ENCODE measurements at regions not wholly inside any gene's neighbourhood (a gene's known extent, or its start where the extent isn't known, plus 50 kb on each side); places are given as distances from the start of the nearest gene placed in this dataset.

DNA sequence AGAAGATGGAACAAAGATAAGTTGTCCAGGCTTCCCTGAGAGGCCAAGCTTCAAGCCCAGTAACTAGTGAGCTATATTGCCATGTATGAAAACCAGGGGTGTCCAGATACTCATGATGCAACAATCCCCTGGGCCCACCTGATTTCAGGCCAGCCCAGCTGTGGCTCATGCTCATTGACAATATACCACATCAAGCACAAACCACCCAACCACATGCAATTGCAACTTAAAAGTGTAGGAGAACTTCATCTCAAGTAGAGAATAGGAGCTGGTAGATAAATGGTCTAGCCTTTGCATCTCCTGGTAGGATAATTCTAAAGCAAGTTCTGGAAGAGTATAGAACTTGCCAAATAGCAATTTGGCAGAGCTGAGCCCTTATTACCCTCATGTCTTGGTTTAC lies 561.3 kb downstream of the IGSF11 start:
- intact Hi-C loops (cut with micrococcal nuclease), result no loop called here
- no peak for DNase-seq
- Histone ChIP-seq H3K4me1 (no peaks in the 10 kb centered on the region), H3K36me3 (no peaks in the 10 kb centered on the region), H3K27ac (replicated peaks) (no peak overlapping the region), H3K27me3 (ENCODE audit: low read depth) (no peaks in the 10 kb centered on the region), H3K9me3 (replicated peaks) (no peaks in the 10 kb centered on the region), H3K4me3 (no peak overlapping the region)
- TF ChIP-seq, protein P1, sequence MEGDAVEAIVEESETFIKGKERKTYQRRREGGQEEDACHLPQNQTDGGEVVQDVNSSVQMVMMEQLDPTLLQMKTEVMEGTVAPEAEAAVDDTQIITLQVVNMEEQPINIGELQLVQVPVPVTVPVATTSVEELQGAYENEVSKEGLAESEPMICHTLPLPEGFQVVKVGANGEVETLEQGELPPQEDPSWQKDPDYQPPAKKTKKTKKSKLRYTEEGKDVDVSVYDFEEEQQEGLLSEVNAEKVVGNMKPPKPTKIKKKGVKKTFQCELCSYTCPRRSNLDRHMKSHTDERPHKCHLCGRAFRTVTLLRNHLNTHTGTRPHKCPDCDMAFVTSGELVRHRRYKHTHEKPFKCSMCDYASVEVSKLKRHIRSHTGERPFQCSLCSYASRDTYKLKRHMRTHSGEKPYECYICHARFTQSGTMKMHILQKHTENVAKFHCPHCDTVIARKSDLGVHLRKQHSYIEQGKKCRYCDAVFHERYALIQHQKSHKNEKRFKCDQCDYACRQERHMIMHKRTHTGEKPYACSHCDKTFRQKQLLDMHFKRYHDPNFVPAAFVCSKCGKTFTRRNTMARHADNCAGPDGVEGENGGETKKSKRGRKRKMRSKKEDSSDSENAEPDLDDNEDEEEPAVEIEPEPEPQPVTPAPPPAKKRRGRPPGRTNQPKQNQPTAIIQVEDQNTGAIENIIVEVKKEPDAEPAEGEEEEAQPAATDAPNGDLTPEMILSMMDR (IDR thresholded peaks at IDR 0.05; ENCODE audit: borderline replicate concordance), result no peak

GRCh38 chr3:118476885-118477618 lies 557.6 kb downstream of the IGSF11 start:
- Histone ChIP-seq H3K27ac (replicated peaks) (no peak overlapping the region), H3K4me3 (no peak overlapping the region), H3K36me3 (no peaks in the 10 kb centered on the region), H3K4me1 (no peaks in the 10 kb centered on the region), H3K27me3 (ENCODE audit: low read depth) (no peaks in the 10 kb centered on the region), H3K9me3 (replicated peaks) (no peaks in the 10 kb centered on the region)
- no peak for DNase-seq
- TF ChIP-seq, protein P1 (IDR thresholded peaks at IDR 0.05; ENCODE audit: borderline replicate concordance), result no peak
- intact Hi-C loops (cut with micrococcal nuclease), result no loop called here

DNA sequence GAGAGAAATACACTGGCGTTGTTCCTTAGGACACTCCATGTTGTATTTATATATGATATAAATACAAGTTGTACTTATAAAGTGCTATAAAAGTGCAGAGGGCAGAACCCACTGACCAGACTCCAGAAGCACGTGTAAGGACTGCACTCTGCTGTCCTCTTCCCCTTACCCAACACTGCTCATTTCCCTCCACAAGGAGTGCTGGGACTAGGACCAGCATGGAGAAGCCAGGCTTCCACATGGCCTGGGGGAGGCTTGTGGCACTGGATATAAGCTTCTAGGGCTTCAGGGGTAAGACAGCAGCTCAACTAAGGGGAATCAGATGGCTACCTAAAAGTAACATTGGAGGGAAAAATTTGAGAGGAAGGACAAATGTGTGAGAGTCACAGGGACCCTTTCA lies 556.9 kb downstream of the IGSF11 start:
- Histone ChIP-seq H3K27me3 (ENCODE audit: low read depth) (no peaks in the 10 kb centered on the region), H3K4me1 (no peaks in the 10 kb centered on the region), H3K36me3 (no peaks in the 10 kb centered on the region), H3K9me3 (replicated peaks) (no peaks in the 10 kb centered on the region), H3K27ac (replicated peaks) (no peak overlapping the region), H3K4me3 (no peak overlapping the region)
- intact Hi-C loops (cut with micrococcal nuclease), result no loop called here
- no peak for DNase-seq
- TF ChIP-seq, protein P1 (IDR thresholded peaks at IDR 0.05; ENCODE audit: borderline replicate concordance), result no peak

DNA sequence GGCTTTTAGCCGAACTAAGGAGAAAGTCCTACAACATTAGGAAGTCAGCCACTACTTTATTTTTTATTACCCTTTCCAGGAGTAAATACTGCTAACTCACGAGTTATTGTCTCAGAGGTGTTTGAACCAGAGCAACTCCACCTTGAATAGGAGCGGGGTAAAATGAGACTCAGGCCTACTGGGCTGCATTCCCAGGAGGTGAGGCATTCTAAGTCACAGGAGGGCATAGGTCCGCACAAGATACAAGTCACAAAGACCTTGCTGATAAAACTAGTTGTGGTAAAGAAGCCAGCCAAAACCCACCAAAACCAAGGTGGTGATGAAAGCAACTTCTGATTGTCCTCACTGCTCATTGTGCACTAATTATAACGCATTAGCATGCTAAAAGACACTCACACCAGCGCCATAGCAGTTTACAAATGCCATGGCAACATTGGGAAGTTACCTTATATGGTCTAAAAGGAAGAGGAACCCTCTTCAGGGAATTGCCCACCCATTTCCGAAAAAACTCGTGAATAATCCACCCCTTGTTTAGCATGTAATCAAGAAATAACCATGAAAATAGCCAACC lies 555.9 kb downstream of the IGSF11 start:
- no peaks in the 10 kb centered on the region for H3K9me3 ChIP-seq (replicated peaks)
- intact Hi-C loops (cut with micrococcal nuclease), result no loop called here
- H3K27me3 ChIP-seq (ENCODE audit: low read depth), result no peaks in the 10 kb centered on the region
- H3K4me3 ChIP-seq, result no peak overlapping the region
- no peaks in the 10 kb centered on the region for H3K36me3 ChIP-seq
- TF ChIP-seq, protein P1 (IDR thresholded peaks at IDR 0.05; ENCODE audit: borderline replicate concordance), result no peak
- no peaks in the 10 kb centered on the region for H3K4me1 ChIP-seq
- H3K27ac ChIP-seq (replicated peaks), result no peak overlapping the region
- no peak for DNase-seq

DNA sequence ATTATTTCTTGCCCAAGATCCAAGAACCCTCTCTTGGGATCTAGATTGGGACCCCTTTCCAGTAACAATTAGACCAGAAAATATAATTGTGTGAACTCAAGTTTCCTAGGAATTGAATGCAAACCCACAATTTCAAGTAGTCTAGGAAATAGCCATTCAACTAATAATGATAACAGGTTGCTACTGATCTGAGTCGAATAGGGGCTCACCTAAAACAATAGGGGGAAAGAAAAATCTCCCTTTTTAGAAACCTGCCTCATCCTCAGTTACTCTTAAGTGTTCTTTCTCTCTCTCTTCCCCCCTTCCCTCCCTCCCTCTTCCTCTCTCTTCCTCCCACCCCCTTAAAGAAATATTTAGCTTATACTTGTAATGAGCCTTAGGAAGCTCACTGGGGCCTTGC lies 555.3 kb downstream of the IGSF11 start:
- no peaks in the 10 kb centered on the region for H3K36me3 ChIP-seq
- no peaks in the 10 kb centered on the region for H3K27me3 ChIP-seq (ENCODE audit: low read depth)
- TF ChIP-seq, protein P1 (IDR thresholded peaks at IDR 0.05; ENCODE audit: borderline replicate concordance), result no peak
- DNase-seq, result no peak
- intact Hi-C loops (cut with micrococcal nuclease), result no loop called here
- no peaks in the 10 kb centered on the region for H3K9me3 ChIP-seq (replicated peaks)
- H3K27ac ChIP-seq (replicated peaks), result no peak overlapping the region
- H3K4me1 ChIP-seq, result no peaks in the 10 kb centered on the region
- H3K4me3 ChIP-seq, result no peak overlapping the region
